HCT116 (cell line): ENCODE measurements at regions not wholly inside any gene's neighbourhood (a gene's known extent, or its start where the extent isn't known, plus 50 kb on each side); places are given as distances from the start of the nearest gene placed in this dataset.

Experiments
- ATAC-seq: fragments of 200-7000 bp; cut with Tn5 transposase; 2 replicates; pipeline ENCODE4 v1.9.1; 2020; ENCODE audit warnings: mild to moderate bottlenecking, moderate library complexity
- BruUV-seq: library from RNA; stranded (reverse); fragments of 400-500 nt; replicated peaks from 2 replicates; lab custom pipeline; 2021; lab: Mats Ljungman, UMichigan
- CTCF ChIA-PET: fragments of 300-600 bp; sonication (Branson Sonifier 250); formaldehyde crosslinking; loops from one replicate; lab custom pipeline; 2021; ENCODE audit warnings: antibody characterized with exemption; lab: Charles Lee
- POLR2A ChIA-PET: fragments of 300-600, 350-600 bp; sonication (Branson Sonifier 250); formaldehyde crosslinking; loops from one replicate; lab custom pipeline; 2021; ENCODE audit warnings: antibody characterized with exemption; lab: Charles Lee
- RAD21 ChIA-PET, 2 experiments: fragments of 300-600 bp; sonication (Branson Sonifier 250); formaldehyde crosslinking; loops; one replicate each; lab custom pipeline; 2023; ENCODE audit warnings: low total read pairs in 2 of 2; ENCODE audit not compliant: uncharacterized antibody in 2 of 2, unreplicated experiment in 2 of 2, low non-redundant PET in 1 of 2; lab: Charles Lee
- DNase-seq: peaks from one replicate; pipeline ENCODE4 v3.0.0-alpha.2; 2010; ENCODE audit warnings: low read depth, low spot score
- H2AFZ ChIP-seq: fragments of 200-600 bp; shearing (Covaris generic), sonication (generic); 2 replicates; pipeline ENCODE4 v1.6.1; 2017; ENCODE audit warnings: low read depth, mixed run types, mixed read lengths, antibody characterized with exemption, low read length; ENCODE audit not compliant: poor library complexity, severe bottlenecking
- H3K27ac ChIP-seq: 2 replicates; pipeline ENCODE4 v1.5.1; 2012; ENCODE audit warnings: low read depth, low read length
- H3K27me3 ChIP-seq: fragments of 200-600 bp; sonication (generic); 2 replicates; pipeline ENCODE4 v1.6.1; 2016; ENCODE audit warnings: mixed run types, low read length, mixed read lengths; ENCODE audit not compliant: insufficient read depth
- H3K36me3 ChIP-seq, 2 experiments: fragments of 200-500 bp in 1 of 2; fragments of 200-600 bp in 1 of 2; sonication (Bioruptor generic) in 1 of 2; sonication (generic) in 1 of 2; 2 replicates each; pipeline versions ENCODE4 v1.5.1 to v1.6.1; 2014 to 2016; ENCODE audit warnings: low read length in 2 of 2, inconsistent platforms in 1 of 2, mixed read lengths in 1 of 2, mixed run types in 1 of 2; ENCODE audit not compliant: insufficient read depth in 2 of 2, control insufficient read depth in 1 of 2
- H3K4me1 ChIP-seq, 2 experiments: fragments of 200-600 bp in 1 of 2; sonication (generic) in 1 of 2; 2 replicates each; pipeline versions ENCODE4 v1.5.1 to v1.6.1; 2012 to 2017; ENCODE audit warnings: low read length in 2 of 2, inconsistent platforms in 1 of 2, mild to moderate bottlenecking in 1 of 2, mixed read lengths in 1 of 2, mixed run types in 1 of 2, moderate library complexity in 1 of 2; ENCODE audit not compliant: insufficient read depth in 2 of 2, control insufficient read depth in 1 of 2
- H3K4me2 ChIP-seq: fragments of 200-600 bp; sonication (generic); 2 replicates; pipeline ENCODE4 v1.6.1; 2017; ENCODE audit warnings: mixed run types, low read length, mixed read lengths
- H3K4me3 ChIP-seq, 2 experiments: fragments of 200-600 bp in 1 of 2; sonication (generic) in 1 of 2; replicated peaks in 1 of 2; 2 replicates each; pipeline ENCODE4 v1.5.1; 2011 to 2016; ENCODE audit warnings: low read length in 2 of 2, control low read depth in 1 of 2, low read depth in 1 of 2, mild to moderate bottlenecking in 1 of 2, mixed read lengths in 1 of 2, mixed run types in 1 of 2
- H3K79me2 ChIP-seq: fragments of 200-600 bp; sonication (generic); 2 replicates; pipeline ENCODE4 v1.6.1; 2017; ENCODE audit warnings: mild to moderate bottlenecking, mixed run types, low read length, moderate library complexity, mixed read lengths; ENCODE audit not compliant: insufficient read depth
- H3K9ac ChIP-seq: fragments of 200-600 bp; sonication (generic); 2 replicates; pipeline ENCODE4 v1.6.1; 2016; ENCODE audit warnings: low read length, mixed read lengths
- H3K9me2 ChIP-seq: fragments of 200-600 bp; sonication (generic), shearing (Covaris generic); 2 replicates; pipeline ENCODE4 v1.6.1; 2017; ENCODE audit warnings: mixed run types, mild to moderate bottlenecking, moderate library complexity; ENCODE audit not compliant: insufficient read depth
- H3K9me3 ChIP-seq, 2 experiments: fragments of 200-500 bp in 1 of 2; fragments of 200-600 bp in 1 of 2; sonication (Bioruptor generic) in 1 of 2; sonication (generic) in 1 of 2; 2 replicates each; pipeline ENCODE4 v1.6.1; 2014 to 2017; ENCODE audit warnings: low read length in 2 of 2, mixed read lengths in 2 of 2, inconsistent platforms in 1 of 2, low read depth in 1 of 2, mild to moderate bottlenecking in 1 of 2, mixed run types in 1 of 2, moderate library complexity in 1 of 2; ENCODE audit not compliant: control insufficient read depth in 1 of 2, insufficient read depth in 1 of 2
- H4K20me1 ChIP-seq: fragments of 200-600 bp; sonication (generic), shearing (Covaris generic); 2 replicates; pipeline ENCODE4 v1.6.1; 2017; ENCODE audit warnings: mixed run types, mild to moderate bottlenecking, moderate library complexity; ENCODE audit not compliant: insufficient read depth
- CEBPB ChIP-seq: IDR thresholded peaks from 2 replicates; pipeline ENCODE4 v1.6.1; 2012; ENCODE audit warnings: low read depth
- CTCF ChIP-seq, 3 experiments: fragments of 200-600 bp in 1 of 3; sonication (generic) in 1 of 3; IDR thresholded peaks in 2 of 3; conservative IDR thresholded peaks in 1 of 3; 2 replicates each; pipeline ENCODE4 v1.5.1; 2012 to 2017; ENCODE audit warnings: low read depth in 2 of 3, low read length in 2 of 3, antibody characterized with exemption in 1 of 3, borderline replicate concordance in 1 of 3, control low read depth in 1 of 3, mild to moderate bottlenecking in 1 of 3, mixed read lengths in 1 of 3, mixed run types in 1 of 3, moderate library complexity in 1 of 3; ENCODE audit not compliant: insufficient read depth in 1 of 3
- EGR1 ChIP-seq: IDR thresholded peaks from 2 replicates; pipeline ENCODE4 v1.6.1; 2012; ENCODE audit warnings: low read depth
- ELF1 ChIP-seq: IDR thresholded peaks from 2 replicates; pipeline ENCODE4 v1.6.1; 2012; ENCODE audit warnings: low read depth, borderline replicate concordance
- FOSL1 ChIP-seq: IDR thresholded peaks from 2 replicates; pipeline ENCODE4 v1.6.1; 2012; ENCODE audit warnings: low read depth
- MAX ChIP-seq: IDR thresholded peaks from 2 replicates; pipeline ENCODE4 v1.6.1; 2012
- RAD21 ChIP-seq: IDR thresholded peaks from 2 replicates; pipeline ENCODE4 v1.6.1; 2012; ENCODE audit warnings: low read depth, mild to moderate bottlenecking
- SP1 ChIP-seq: IDR thresholded peaks from 2 replicates; pipeline ENCODE4 v1.6.1; 2012; ENCODE audit warnings: low read depth
- SRF ChIP-seq: IDR thresholded peaks from 2 replicates; pipeline ENCODE4 v1.6.1; 2012; ENCODE audit warnings: low read depth
- YY1 ChIP-seq: IDR thresholded peaks from 2 replicates; pipeline ENCODE4 v1.6.1; 2011; ENCODE audit warnings: low read length, low read depth, moderate library complexity, mild to moderate bottlenecking; ENCODE audit not compliant: insufficient replicate concordance; ENCODE audit errors: extremely low read depth
- ZNF274 ChIP-seq: fragments of 200-500 bp; sonication (Bioruptor generic); IDR thresholded peaks from 2 replicates; pipeline ENCODE4 v1.6.1; 2014; ENCODE audit warnings: mild to moderate bottlenecking, low read depth, low read length, inconsistent platforms
- intact Hi-C: fragments of 100-400 bp; cut with micrococcal nuclease; formaldehyde crosslinking; loops from 2 replicates; pipeline ENCODE4 v1.10.0; 2022

- POLR2A ChIA-PET, result no interaction called here
- H4K20me1 ChIP-seq, result no peaks in the 10 kb centered on the region
- no peaks in the 10 kb centered on the region; a peak in 2 of 4 replicates for H3K9me3 ChIP-seq
- CTCF ChIA-PET, result no interaction called here
- DNase-seq, result no peak
- H3K9me2 ChIP-seq, result no peaks in the 10 kb centered on the region
- no peak overlapping the region for H3K27ac ChIP-seq
- TF ChIP-seq CEBPB (no peak), FOSL1 (no peak), CTCF (IDR thresholded peaks at IDR 0.05 in 2 of 3, conservative IDR thresholded peaks at IDR 0.05 in 1 of 3; ENCODE audit: borderline replicate concordance in 1 of 3, insufficient read depth in 1 of 3, low read depth in 2 of 3, low read length in 2 of 3) (no peak), ZNF274 (no peak), EGR1 (no peak), SP1 (no peak), ELF1 (no peak), YY1 (no peak), RAD21 (no peak), SRF (no peak), MAX (no peak)
- TF ChIP-seq, all 23 proteins: peak for 0
- intact Hi-C loops, result no loop called here
- H3K4me2 ChIP-seq, result no peak overlapping the region
- H3K4me3 ChIP-seq, result no peak overlapping the region
- H3K4me1 ChIP-seq, result no peaks in the 10 kb centered on the region
- no peaks in the 10 kb centered on the region for H3K27me3 ChIP-seq
- no peak for ATAC-seq
- no peaks in the 10 kb centered on the region for H3K36me3 ChIP-seq
- no peaks in the 10 kb centered on the region for H3K79me2 ChIP-seq
- RAD21 ChIA-PET, result no interaction called here
- H2AFZ ChIP-seq, result no peak overlapping the region
- no peak overlapping the region for H3K9ac ChIP-seq
- BruUV-seq, result no TSS peak
Measured at GRCh38 chr4:24190761-24191695, 301.2 kb upstream of the PPARGC1A start.
